NB4 (cell line): ENCODE measurements at regions not wholly inside any gene's neighbourhood (a gene's known extent, or its start where the extent isn't known, plus 50 kb on each side); places are given as distances from the start of the nearest gene placed in this dataset.

ENCODE experiments used
- MYC ChIP-seq: IDR thresholded peaks from 2 replicates; pipeline ENCODE4 v1.6.1; 2011; ENCODE audit warnings: low read depth, low read length
- POLR2A ChIP-seq: IDR thresholded peaks from 2 replicates; pipeline ENCODE4 v1.6.1; 2011; ENCODE audit warnings: mild to moderate bottlenecking; ENCODE audit not compliant: insufficient read length; ENCODE audit errors: extremely low read depth
- TF ChIP-seq, protein P1 (sequence below): IDR thresholded peaks from one replicate; pipeline ENCODE4 v1.5.1; 2012; ENCODE audit warnings: low read depth, low read length
- TF ChIP-seq, protein P2 (sequence below): IDR thresholded peaks from 2 replicates; pipeline ENCODE4 v1.6.1; 2011; ENCODE audit warnings: low read depth, low read length

DNA sequence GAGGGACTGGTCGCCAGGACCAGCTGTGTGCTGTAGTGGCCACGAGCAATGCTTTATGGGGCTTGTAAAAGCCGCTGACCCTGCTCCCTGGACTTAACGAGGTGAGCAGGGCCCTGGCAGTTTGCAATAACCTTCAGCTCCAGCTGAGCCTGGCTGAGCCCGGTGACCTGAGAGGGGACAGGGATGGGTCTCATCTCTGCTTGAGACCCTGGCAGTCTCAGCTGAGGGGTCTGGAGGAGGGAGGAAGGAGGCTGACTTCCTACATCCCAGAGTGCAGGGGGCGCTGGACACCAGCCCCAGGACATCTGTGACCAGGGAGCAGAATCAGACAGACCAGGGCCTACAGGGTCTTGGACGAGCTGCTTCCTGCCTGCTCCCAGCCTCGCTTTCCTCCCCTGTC is 277.5 kb upstream of the MVB12B start:
- TF ChIP-seq, protein P1, sequence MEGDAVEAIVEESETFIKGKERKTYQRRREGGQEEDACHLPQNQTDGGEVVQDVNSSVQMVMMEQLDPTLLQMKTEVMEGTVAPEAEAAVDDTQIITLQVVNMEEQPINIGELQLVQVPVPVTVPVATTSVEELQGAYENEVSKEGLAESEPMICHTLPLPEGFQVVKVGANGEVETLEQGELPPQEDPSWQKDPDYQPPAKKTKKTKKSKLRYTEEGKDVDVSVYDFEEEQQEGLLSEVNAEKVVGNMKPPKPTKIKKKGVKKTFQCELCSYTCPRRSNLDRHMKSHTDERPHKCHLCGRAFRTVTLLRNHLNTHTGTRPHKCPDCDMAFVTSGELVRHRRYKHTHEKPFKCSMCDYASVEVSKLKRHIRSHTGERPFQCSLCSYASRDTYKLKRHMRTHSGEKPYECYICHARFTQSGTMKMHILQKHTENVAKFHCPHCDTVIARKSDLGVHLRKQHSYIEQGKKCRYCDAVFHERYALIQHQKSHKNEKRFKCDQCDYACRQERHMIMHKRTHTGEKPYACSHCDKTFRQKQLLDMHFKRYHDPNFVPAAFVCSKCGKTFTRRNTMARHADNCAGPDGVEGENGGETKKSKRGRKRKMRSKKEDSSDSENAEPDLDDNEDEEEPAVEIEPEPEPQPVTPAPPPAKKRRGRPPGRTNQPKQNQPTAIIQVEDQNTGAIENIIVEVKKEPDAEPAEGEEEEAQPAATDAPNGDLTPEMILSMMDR = no peak
- no peak for TF ChIP-seq POLR2A
- TF ChIP-seq, protein P2, sequence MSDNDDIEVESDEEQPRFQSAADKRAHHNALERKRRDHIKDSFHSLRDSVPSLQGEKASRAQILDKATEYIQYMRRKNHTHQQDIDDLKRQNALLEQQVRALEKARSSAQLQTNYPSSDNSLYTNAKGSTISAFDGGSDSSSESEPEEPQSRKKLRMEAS = no peak
- no peak for TF ChIP-seq MYC
